MG63 (cell line): ENCODE measurements at regions not wholly inside any gene's neighbourhood (a gene's known extent, or its start where the extent isn't known, plus 50 kb on each side); places are given as distances from the start of the nearest gene placed in this dataset.
"Not testable (repeated sequence)": the region's sequence is repeated elsewhere in the genome, so short reads cannot be mapped to it uniquely, and the experiment has no call there.

Experiments
- DNase-seq: peaks from one replicate; pipeline ENCODE4 v3.0.0-alpha.2; 2020
- H3K27me3 ChIP-seq: fragments of 250-450 bp; sonication (Bioruptor Pico); 2 replicates; pipeline ENCODE4 v1.5.1; 2020; ENCODE audit warnings: mild to moderate bottlenecking, moderate library complexity
- H3K36me3 ChIP-seq: fragments of 250-450 bp; sonication (Bioruptor Pico); 2 replicates; pipeline ENCODE4 v1.5.1; 2020; ENCODE audit warnings: mild to moderate bottlenecking, moderate library complexity
- H3K4me3 ChIP-seq: fragments of 250-450 bp; sonication (Bioruptor Pico); 2 replicates; pipeline ENCODE4 v1.5.1; 2020; ENCODE audit warnings: mild to moderate bottlenecking, moderate library complexity
- H3K9me3 ChIP-seq: fragments of 250-450 bp; sonication (Bioruptor Pico); 2 replicates; pipeline ENCODE4 v1.5.1; 2020; ENCODE audit warnings: mild to moderate bottlenecking, moderate library complexity

DNA sequence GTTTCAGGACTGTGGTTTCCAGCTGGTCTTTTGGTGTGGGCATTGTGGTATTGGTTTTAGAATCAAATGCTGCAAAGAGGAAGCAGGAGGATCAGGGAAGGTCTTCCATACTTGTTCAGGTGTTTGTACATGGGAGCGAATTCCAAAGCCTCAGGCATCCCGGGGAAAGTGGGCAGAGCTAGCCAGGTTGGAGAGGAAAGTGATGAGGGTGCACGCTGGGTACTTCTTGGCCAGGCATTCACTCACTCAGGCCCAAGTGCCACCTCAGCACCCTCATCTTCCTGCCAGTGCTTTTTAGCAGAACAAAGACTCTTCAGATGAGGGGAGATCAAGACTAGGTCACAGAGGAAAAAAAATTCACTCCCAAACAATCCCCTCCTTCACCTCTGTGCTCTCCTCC is 241.1 kb upstream of the TBX18 start:
- no peak overlapping the region for H3K4me3 ChIP-seq
- H3K27me3 ChIP-seq, result no peaks in the 10 kb centered on the region
- no peak for DNase-seq
- H3K9me3 ChIP-seq, result peaks cover 5% of the 10 kb centered on the region; the same call in 1 of the 2 replicates
- no peaks in the 10 kb centered on the region for H3K36me3 ChIP-seq

DNA sequence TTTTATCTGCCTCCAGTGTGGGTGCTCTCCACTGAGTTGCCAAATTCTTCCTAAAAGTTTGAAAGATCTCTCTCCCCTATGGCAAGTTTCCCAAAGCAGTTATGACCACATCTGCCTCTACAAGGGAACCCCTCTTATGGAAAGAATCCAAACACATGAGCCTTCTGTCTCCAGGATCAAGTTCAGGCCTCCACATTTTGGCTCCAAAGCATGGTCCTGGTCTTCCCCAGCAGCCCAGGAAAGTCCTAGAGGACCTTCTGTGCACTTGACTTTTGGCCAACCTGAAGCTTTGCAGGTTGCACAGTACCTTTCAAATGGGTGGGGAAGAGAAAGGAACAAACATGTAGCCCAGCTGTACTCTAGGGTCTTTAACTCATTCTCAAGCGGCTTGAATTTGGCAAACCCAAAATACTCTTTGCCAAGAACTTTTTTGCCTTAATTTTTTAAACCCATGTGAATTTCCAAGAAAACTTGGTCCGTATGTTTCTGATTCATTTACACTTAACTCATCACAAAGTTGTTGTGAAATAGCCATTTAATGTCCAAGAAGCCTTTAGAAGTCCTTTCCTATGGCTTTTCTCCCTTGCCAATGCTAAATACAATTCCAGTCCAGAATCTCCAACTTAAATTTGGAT is 240.1 kb upstream of the TBX18 start:
- H3K27me3 ChIP-seq, result no peaks in the 10 kb centered on the region
- peaks cover 4% of the 10 kb centered on the region; the same call in 1 of the 2 replicates for H3K9me3 ChIP-seq
- no peaks in the 10 kb centered on the region for H3K36me3 ChIP-seq
- H3K4me3 ChIP-seq, result no peak overlapping the region
- no peak for DNase-seq

DNA sequence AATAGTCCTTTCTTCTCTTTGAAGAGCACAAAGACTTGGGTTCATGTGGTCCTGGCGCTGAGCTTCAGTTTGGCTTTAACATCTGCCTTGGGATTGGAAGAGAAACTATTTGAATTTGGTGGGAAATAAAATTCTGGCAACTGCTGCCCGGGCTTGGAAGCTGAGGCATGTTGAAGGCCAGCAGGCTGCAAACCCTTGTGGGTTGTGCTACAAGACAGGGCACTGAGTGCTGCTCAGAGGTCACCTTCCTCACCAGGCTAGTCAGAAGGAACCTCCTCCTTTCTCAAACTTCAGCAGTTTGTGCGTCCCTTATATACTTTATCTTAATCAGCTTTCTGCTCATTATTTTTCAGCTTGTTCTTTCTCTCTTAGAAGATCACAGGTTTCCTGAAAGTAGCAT is 238.4 kb upstream of the TBX18 start:
- no peaks in the 10 kb centered on the region for H3K36me3 ChIP-seq

DNA sequence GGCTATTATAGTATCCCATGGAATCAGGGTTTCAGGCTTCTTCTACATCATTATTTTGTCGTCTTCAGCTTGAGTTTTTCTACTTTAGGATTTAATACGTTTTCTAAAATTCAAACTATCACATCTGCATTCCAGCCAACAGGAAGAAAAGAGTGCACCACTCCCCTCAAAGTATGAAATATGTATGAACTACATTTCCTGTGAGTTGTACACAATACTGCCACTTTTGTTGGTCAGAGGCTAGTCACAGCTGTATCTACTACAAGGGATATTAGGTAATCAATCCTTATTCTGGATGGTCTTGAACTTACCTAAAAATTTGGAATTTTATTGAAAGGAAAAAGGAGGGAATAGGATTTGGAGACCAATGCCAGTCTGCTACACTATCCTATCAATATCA is 235.6 kb upstream of the TBX18 start:
- no peaks in the 10 kb centered on the region for H3K27me3 ChIP-seq
- DNase-seq, result no peak
- no peaks in the 10 kb centered on the region for H3K36me3 ChIP-seq
- H3K9me3 ChIP-seq, result no peaks in the 10 kb centered on the region
- H3K4me3 ChIP-seq, result no peak overlapping the region

More for the DNA sequence above, 238.4 kb upstream of the TBX18 start:
- Histone ChIP-seq H3K27me3 (no peaks in the 10 kb centered on the region), H3K4me3 (no peak overlapping the region), H3K9me3 (no peaks in the 10 kb centered on the region)
- no peak for DNase-seq

DNA sequence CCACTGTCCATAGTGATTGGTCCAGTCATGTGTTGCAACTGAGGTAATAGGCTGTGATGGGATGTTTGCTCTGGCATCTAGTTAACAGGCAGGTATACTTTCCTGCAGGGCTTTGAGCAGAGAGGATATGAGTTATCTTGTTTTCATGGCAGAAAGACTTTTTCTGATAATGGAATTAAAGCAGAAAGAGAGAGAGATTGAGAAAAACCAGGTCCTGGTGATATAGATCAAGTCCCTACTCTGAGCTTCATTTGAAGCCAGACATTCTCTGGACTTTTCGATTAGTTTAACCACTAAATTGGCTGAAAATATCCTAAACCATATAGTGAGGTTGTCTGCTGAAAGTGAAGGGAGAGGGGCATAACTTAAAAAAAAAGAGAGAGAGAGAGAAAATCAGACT is 233.8 kb upstream of the TBX18 start:
- Histone ChIP-seq H3K36me3 (no peaks in the 10 kb centered on the region), H3K27me3 (no peaks in the 10 kb centered on the region), H3K9me3 (no peaks in the 10 kb centered on the region), H3K4me3 (no peak overlapping the region)
- no peak for DNase-seq

DNA sequence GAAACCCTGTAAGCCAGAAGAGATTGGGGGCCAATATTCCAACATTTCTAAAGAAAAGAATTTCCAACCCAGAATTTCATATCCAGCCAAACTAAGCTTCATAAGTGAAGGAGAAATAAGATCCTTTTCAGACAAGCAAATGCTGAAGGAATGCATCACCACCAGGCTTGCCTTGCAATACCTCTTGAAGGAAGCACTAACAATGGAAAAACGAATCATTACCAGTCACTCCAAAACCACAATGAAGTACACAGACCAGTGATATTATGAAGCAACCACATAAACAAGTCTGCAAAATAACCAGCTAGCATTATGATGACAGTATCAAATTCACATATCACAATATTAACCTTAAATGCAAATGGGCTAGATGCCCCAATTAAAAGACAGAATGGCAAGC is 224.4 kb upstream of the TBX18 start:
- not testable (repeated sequence) for H3K9me3 ChIP-seq, H3K27me3 ChIP-seq, H3K36me3 ChIP-seq, H3K4me3 ChIP-seq, DNase-seq

DNA sequence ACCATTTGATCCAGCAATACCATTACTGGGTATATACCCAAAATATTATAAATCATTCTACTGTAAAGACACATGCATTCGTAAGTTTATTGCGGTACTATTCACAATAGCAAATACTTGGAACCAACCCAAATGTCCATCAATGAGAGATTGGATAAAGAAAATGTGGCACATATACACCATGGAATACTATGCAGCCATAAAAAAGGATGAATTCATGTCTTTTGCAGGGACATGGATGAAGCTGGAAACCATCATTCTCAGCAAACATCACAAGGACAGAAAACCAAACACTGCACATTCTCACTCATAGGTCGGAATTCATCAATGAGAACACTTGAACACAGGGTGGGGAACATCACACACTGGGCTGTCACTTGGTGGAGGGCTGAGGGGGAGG is 221.1 kb upstream of the TBX18 start:
- not testable (repeated sequence) for DNase-seq, H3K27me3 ChIP-seq, H3K36me3 ChIP-seq, H3K4me3 ChIP-seq, H3K9me3 ChIP-seq

DNA sequence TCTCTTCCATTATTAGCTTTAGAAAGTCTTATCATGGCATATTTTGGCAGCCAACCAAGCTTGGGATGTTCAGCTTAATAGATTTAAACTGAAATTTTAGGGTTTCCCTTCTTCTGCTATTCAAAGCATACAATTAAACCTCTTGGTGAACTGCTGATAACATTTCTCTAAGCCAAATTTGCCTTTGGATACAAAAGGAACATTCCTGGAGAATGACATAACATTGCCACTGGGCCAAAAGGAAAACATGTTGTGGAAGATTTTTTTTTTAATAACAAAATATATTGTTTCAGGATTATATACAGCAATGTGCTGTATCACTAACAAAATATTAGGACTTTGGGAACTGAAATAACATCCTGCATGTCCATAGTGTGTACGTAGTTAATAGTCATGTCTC is 215.1 kb upstream of the TBX18 start:
- H3K9me3 ChIP-seq, result no peaks in the 10 kb centered on the region
- no peak overlapping the region for H3K4me3 ChIP-seq
- no peaks in the 10 kb centered on the region for H3K36me3 ChIP-seq
- H3K27me3 ChIP-seq, result no peaks in the 10 kb centered on the region
- DNase-seq, result no peak

DNA sequence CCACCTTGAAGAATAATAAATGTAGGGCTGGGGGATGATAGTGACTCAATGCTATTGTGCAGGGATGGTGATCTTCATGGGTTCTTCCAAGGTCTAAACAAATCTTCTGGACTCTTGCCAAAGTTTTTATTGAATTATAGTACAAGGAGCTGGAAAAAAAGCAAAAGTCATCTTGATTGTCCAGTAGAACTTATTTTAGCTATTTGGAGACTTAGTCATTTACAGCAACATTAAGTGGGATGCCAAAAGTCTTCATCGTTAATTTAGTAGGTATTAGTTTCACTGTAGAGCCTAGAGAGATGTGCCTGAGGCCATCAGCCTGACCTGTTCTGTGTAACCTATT is 212.9 kb upstream of the TBX18 start:
- Histone ChIP-seq H3K4me3 (no peak overlapping the region), H3K36me3 (no peaks in the 10 kb centered on the region), H3K27me3 (no peaks in the 10 kb centered on the region), H3K9me3 (no peaks in the 10 kb centered on the region; the same call in 1 of the 2 replicates)
- DNase-seq, result no peak

DNA sequence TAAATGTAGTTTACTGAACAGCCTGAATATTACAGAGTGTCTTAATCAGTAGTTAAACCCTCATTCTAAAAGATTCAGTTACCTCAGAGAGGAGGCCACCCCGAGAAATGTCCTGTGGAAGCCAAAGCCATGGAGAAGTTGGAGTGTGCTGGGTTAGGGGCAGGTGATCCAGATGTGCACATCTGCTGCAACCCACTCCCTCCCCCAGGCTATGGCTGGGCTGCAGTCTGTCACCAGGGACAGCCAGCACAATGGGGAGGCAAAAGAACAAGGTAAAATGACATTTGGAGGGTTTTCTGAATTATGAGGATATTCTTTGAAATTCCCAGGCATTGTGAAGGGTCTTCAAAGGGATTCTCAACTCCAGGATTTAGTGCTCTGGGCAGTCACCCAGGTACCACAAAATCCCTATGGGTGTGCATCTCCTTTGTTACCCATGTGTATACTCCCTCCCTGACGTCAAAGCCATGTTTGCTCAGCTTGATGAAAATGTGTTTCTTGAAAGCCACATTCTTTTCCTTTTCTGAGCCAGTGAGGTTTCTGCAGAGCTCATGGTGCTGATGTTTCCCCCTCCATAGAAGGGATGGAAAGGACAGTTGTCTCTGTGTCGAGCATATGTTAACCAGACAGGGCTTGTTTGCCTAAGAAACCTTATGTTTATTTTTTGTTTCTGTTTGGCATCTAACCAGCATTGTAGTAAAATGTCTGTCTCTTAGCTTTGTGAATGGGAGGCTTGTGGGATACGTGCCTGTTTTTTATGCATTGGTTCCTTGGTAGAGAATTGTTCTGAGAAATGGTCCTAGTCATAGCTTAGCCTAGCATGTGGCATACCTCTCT is 212.3 kb upstream of the TBX18 start:
- H3K4me3 ChIP-seq, result no peak overlapping the region
- DNase-seq, result no peak

DNA sequence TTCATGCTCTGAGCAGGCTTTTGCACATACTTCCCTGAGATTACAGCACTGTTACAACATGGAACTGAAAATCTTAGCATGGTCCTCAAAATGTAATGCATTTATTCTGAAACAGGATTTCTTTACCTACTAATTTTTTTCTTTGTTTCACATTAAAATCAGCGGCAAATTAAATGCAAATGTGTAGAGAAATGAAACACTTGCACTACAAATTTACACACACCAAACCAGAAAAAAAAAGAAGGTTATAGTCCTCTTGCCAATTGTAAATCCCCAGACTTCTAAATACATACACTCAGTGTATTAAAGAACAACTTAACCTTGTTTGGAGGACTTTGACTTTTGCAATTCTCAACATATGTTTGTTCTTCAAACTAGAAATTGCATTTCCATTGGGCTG is 210.9 kb upstream of the TBX18 start:
- Histone ChIP-seq H3K36me3 (no peaks in the 10 kb centered on the region), H3K27me3 (no peaks in the 10 kb centered on the region), H3K9me3 (no peaks in the 10 kb centered on the region; the same call in 1 of the 2 replicates), H3K4me3 (no peak overlapping the region)
- DNase-seq, result no peak

More for the DNA sequence above, 212.3 kb upstream of the TBX18 start:
- no peaks in the 10 kb centered on the region; the same call in 1 of the 2 replicates for H3K9me3 ChIP-seq
- no peaks in the 10 kb centered on the region for H3K27me3 ChIP-seq
- H3K36me3 ChIP-seq, result no peaks in the 10 kb centered on the region

DNA sequence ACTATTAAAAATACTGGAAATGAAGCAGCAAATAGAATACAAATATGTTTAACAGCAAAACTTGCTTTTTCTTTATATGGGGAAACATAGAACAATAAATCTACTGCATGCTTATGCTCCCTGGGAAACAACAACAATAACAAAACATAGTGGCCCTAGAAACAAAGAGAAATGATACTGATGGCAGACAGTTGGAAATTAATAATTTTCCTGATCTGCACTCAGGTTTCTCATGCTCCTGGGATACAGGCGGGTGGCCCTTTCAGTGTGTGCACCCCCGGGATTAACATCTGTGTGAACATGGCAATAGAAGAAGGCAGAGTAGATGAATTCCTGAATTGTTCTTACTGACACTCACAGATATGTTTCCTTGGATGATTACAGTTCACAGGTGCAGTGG is 209.2 kb upstream of the TBX18 start:
- Histone ChIP-seq H3K9me3 (no peaks in the 10 kb centered on the region; the same call in 1 of the 2 replicates), H3K36me3 (no peaks in the 10 kb centered on the region), H3K27me3 (no peaks in the 10 kb centered on the region), H3K4me3 (no peak overlapping the region)
- DNase-seq, result no peak

DNA sequence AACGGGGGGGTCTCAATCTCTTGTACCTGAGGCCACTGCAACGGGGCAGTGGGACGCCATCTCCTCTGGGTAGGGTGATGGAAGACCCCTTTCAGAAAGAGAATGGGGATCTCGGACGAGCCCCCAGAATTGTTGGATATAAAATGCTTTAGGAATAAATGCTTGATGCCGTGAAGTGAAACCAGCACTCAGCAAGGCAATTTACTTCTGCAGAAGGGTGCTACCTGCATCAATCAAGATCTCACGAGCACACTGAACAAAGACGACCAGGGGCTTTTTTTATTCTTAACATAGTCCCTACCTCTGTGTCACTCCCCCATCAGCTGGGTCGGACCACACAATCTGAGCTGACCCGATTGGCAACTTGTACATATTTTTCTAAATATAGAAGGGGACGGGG is 203.6 kb upstream of the TBX18 start:
- DNase-seq, result no peak
- Histone ChIP-seq H3K4me3 (no peak overlapping the region), H3K9me3 (no peaks in the 10 kb centered on the region; the same call in none of the 2 replicates), H3K27me3 (no peaks in the 10 kb centered on the region), H3K36me3 (no peaks in the 10 kb centered on the region)

DNA sequence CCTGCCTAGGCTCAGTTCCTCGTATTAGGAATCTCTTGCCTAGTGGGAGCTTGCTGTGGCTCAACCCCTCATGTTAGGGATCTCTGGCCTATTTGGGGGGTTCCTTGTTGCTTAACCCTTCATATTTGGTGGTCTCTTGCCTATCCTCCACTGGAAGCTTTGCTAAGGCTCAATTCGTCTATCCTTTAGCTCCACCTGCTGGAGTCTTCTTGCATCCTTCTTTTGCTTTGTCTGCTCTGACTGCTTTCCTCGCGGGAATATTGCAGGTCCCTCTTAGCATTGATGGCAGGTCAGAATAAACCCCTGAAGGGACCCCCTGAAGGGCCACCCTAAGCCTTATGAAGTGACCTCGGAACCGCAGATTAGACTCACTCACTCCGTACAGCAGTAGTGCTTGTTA is 203.0 kb upstream of the TBX18 start:
- no peaks in the 10 kb centered on the region; the same call in 1 of the 2 replicates for H3K9me3 ChIP-seq
- no peaks in the 10 kb centered on the region for H3K36me3 ChIP-seq
- H3K4me3 ChIP-seq, result no peak overlapping the region
- no peaks in the 10 kb centered on the region for H3K27me3 ChIP-seq
- no peak for DNase-seq

DNA sequence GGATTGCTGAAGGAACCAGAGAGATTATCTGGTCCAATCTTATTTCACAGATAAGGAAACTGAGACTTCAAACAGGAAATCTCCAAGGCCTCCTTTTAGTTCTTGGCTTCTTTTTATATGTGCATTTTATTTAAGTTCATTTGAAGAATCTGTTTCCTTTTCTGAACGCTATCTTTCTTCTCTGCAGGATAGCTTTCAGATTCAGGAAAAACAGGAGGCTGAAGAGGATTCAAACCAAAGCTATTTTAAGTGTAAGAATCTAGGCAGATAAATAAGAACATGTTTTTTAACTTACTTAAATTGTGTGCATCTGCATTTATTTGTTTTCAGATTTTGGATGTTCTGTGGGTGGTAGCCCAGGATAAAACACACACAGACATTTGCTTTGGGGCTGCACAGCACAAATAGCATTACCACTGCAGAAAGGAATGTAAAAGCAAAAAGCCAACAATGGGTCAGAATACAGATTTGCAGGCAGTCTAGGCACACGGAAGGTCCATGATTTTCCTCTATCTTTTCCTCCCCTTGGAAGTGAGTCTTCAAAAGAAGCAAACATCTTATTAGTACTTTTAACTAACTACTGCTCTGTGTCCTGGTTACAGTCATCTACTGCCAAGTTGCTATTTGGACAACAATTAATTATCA is 188.8 kb upstream of the TBX18 start:
- no peak for DNase-seq
- Histone ChIP-seq H3K9me3 (no peaks in the 10 kb centered on the region), H3K36me3 (no peaks in the 10 kb centered on the region), H3K27me3 (no peaks in the 10 kb centered on the region), H3K4me3 (no peak overlapping the region)

DNA sequence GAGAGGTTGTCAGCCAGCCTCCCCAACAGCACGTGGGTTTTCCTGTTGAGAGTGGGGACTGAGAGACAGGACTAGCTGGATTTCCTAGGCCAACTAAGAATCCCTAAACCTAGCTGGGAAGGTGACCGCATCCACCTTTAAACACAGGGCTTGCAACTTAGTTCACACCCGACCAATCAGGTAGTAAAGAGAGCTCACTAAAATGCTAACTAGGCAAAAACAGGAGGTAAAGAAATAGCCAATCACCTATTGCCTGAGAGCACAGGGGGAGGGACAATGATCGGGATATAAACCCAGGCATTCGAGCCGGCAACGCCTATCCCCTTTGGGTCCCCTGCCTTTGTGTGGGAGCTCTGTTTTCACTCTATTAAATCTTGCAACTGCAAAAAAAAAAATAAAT is 180.5 kb upstream of the TBX18 start:
- not testable (repeated sequence) for DNase-seq, H3K27me3 ChIP-seq, H3K36me3 ChIP-seq, H3K4me3 ChIP-seq, H3K9me3 ChIP-seq

DNA sequence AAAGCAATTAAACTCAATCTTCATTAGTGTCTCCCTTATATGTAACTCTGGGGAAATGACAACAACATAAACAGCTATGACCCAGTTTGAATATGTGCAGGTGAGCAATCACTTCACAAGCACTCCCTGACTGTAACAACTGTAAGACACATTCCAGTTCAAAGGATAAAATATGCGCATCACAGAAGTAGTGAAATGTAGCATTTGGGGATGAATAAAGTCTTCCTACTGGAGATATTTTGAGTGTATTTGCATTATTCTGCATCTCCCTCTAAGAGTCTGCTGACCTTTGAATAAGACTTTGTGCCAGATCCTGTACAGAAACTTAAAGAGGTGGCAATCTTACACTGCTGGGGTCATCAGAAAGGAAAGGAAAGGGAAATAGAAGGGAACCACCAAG is 179.5 kb upstream of the TBX18 start:
- no peak for DNase-seq
- Histone ChIP-seq H3K4me3 (no peak overlapping the region), H3K27me3 (no peaks in the 10 kb centered on the region), H3K36me3 (no peaks in the 10 kb centered on the region), H3K9me3 (no peaks in the 10 kb centered on the region)

DNA sequence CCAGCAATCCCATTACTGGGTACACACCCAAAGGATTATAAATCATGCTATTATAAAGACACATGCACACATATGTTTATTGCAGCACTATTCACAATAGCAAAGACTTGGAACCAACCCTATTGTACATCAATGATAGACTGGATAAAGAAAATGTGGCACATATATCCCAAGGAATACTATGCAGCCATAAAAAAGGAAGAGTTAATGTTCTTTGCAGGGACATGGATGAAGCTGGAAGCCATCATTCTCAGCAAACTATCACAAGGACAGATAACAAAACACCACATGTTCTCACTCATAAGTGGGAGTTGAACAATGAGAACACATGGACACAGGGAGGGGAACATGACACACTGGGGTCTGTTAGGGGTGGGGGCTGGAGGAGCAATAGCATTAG is 177.2 kb upstream of the TBX18 start:
- not testable (repeated sequence) for H3K27me3 ChIP-seq, H3K9me3 ChIP-seq, H3K4me3 ChIP-seq, H3K36me3 ChIP-seq, DNase-seq
